ENCODE measurements at regions not wholly inside any gene's neighbourhood (a gene's known extent, or its start where the extent isn't known, plus 50 kb on each side); places are given as distances from the start of the nearest gene placed in this dataset.

DNA sequence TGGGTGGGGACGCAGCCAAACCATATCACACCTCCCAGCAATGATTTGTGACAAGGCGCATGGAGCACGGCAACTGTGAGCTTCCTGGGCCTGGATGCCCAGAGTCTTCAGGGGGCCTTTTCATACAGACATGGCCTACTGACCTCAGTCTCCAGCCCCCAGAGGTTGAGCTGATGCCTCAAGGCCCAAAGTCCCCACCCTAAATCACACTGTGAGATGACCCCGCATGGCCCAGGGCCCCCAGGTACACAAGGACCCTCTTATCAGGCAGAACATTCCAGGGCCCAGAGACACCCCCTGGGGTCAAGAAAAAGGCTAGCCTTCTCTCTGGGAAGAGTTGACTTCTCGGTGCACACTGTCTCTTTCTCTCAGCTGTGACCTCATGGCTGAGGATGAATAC lies 179.7 kb upstream of the C1orf174 start:
- TF ChIP-seq POLR2AphosphoS5 (IDR thresholded peaks at IDR 0.05; ENCODE audit: low read depth, low read length) (no peak), POLR2A (IDR thresholded peaks at IDR 0.05; ENCODE audit: low read depth, low read length) (no peak)
